ENCODE measurements at regions not wholly inside any gene's neighbourhood (a gene's known extent, or its start where the extent isn't known, plus 50 kb on each side); places are given as distances from the start of the nearest gene placed in this dataset.
"Not testable (repeated sequence)": the region's sequence is repeated elsewhere in the genome, so short reads cannot be mapped to it uniquely, and the experiment has no call there.

- no peak for DNase-seq
Observed at GRCh38 chr6:128736780-128737179, 146.2 kb upstream of the LAMA2 start.

- DNase-seq: peak; percentile 34
Observed at GRCh38 chr6:128731249-128732165, 151.4 kb upstream of the LAMA2 start.

- DNase-seq: no peak
Observed at GRCh38 chr6:128727500-128727899, 155.4 kb upstream of the LAMA2 start.

GRCh38 chr6:128725271-128726233 is 157.4 kb upstream of the LAMA2 start:
- DNase-seq: peak; percentile 16

GRCh38 chr6:128724738-128725137 is 158.2 kb upstream of the LAMA2 start:
- no peak for DNase-seq

- peak; percentile 14 for DNase-seq
Observed at GRCh38 chr6:128723667-128724066, 159.3 kb upstream of the LAMA2 start.

GRCh38 chr6:128720891-128721290 is 162.0 kb upstream of the LAMA2 start:
- DNase-seq: no peak

GRCh38 chr6:128719786-128720185 is 163.2 kb upstream of the LAMA2 start:
- no peak for DNase-seq

GRCh38 chr6:128713461-128713860 is 169.5 kb upstream of the LAMA2 start:
- DNase-seq: no peak

GRCh38 chr6:128712898-128713297 is 170.0 kb upstream of the LAMA2 start:
- DNase-seq: no peak

- no peak for DNase-seq
Observed at GRCh38 chr6:128711149-128711548, 171.8 kb upstream of the LAMA2 start.

GRCh38 chr6:128710315-128710714 is 172.6 kb upstream of the LAMA2 start:
- DNase-seq: no peak

- no peak for DNase-seq
Observed at GRCh38 chr6:128704601-128705000, 178.3 kb upstream of the LAMA2 start.

- not testable (repeated sequence) for DNase-seq
Observed at GRCh38 chr6:128703794-128704193, 179.1 kb upstream of the LAMA2 start.

GRCh38 chr6:128696691-128697689 is 176.6 kb upstream of the PTPRK start:
- no peak for DNase-seq

- no peak for DNase-seq
Observed at GRCh38 chr6:128694303-128695009, 174.1 kb upstream of the PTPRK start.

GRCh38 chr6:128690063-128690462 is 169.7 kb upstream of the PTPRK start:
- DNase-seq: no peak

- DNase-seq: no peak
Observed at GRCh38 chr6:128686084-128686483, 165.7 kb upstream of the PTPRK start.

- DNase-seq: no peak
Observed at GRCh38 chr6:128676456-128676855, 156.1 kb upstream of the PTPRK start.

- DNase-seq: no peak
Observed at GRCh38 chr6:128672023-128672422, 151.6 kb upstream of the PTPRK start.

- DNase-seq: no peak
Observed at GRCh38 chr6:128667339-128667858, 147.0 kb upstream of the PTPRK start.
